ENCODE measurements at regions not wholly inside any gene's neighbourhood (a gene's known extent, or its start where the extent isn't known, plus 50 kb on each side); places are given as distances from the start of the nearest gene placed in this dataset.

DNA sequence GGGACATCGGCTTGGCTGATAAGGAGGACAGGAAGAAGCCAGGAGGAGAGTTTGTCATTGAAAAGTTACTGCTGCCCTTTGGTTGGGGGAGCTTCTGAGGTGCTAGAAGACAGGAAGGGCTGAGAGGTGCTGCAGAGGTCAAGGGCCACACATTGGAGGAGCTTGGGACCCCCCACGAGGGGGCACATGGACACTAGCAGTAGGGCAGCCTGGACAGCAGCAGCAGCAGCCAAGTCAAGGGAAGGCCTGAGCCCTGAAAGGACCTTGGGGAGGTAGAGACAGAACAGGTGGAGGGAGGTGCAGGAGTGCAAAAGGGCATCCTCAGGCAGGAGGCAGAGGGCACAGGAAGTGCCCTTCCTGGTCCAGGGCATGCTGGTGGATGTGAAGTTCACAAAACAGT lies 439.7 kb upstream of the IGFBP3 start:
- DNase-seq (ENCODE audit: low spot score) (no peak), ATAC-seq (no peak)
- no peaks in the 10 kb centered on the region for H3K36me3 Mint-ChIP-seq
- ChIA-PET POLR2A (no interaction called here), CTCF (no interaction called here)
- H3K4me3 Mint-ChIP-seq: no peak overlapping the region
- TF ChIP-seq FOXJ3 (CRISPR knock-in tag; IDR thresholded peaks at IDR 0.05; ENCODE audit: borderline replicate concordance) (no peak), ZNF416 (CRISPR knock-in tag; IDR thresholded peaks at IDR 0.05) (no peak), KAT7 (CRISPR knock-in tag; IDR thresholded peaks at IDR 0.05; ENCODE audit: borderline replicate concordance) (no peak), ZNF232 (CRISPR knock-in tag; IDR thresholded peaks at IDR 0.05) (no peak), ESRRA (CRISPR knock-in tag; IDR thresholded peaks at IDR 0.05; ENCODE audit: borderline replicate concordance) (no peak), CBFB (CRISPR knock-in tag; IDR thresholded peaks at IDR 0.05; ENCODE audit: low read depth) (no peak), TP53 (CRISPR knock-in tag; IDR thresholded peaks at IDR 0.05) (no peak), OVOL2 (CRISPR knock-in tag; IDR thresholded peaks at IDR 0.05; ENCODE audit: borderline replicate concordance) (no peak), HMGA2 (CRISPR knock-in tag; IDR thresholded peaks at IDR 0.05) (no peak), ZNF263 (CRISPR knock-in tag; IDR thresholded peaks at IDR 0.05; ENCODE audit: low read depth) (no peak)
- TF ChIP-seq, protein P1, sequence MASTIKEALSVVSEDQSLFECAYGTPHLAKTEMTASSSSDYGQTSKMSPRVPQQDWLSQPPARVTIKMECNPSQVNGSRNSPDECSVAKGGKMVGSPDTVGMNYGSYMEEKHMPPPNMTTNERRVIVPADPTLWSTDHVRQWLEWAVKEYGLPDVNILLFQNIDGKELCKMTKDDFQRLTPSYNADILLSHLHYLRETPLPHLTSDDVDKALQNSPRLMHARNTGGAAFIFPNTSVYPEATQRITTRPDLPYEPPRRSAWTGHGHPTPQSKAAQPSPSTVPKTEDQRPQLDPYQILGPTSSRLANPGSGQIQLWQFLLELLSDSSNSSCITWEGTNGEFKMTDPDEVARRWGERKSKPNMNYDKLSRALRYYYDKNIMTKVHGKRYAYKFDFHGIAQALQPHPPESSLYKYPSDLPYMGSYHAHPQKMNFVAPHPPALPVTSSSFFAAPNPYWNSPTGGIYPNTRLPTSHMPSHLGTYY (CRISPR knock-in tag; IDR thresholded peaks at IDR 0.05): no peak
- TF ChIP-seq, protein P2, sequence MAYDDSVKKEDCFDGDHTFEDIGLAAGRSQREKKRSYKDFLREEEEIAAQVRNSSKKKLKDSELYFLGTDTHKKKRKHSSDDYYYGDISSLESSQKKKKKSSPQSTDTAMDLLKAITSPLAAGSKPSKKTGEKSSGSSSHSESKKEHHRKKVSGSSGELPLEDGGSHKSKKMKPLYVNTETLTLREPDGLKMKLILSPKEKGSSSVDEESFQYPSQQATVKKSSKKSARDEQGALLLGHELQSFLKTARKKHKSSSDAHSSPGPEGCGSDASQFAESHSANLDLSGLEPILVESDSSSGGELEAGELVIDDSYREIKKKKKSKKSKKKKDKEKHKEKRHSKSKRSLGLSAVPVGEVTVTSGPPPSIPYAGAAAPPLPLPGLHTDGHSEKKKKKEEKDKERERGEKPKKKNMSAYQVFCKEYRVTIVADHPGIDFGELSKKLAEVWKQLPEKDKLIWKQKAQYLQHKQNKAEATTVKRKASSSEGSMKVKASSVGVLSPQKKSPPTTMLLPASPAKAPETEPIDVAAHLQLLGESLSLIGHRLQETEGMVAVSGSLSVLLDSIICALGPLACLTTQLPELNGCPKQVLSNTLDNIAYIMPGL (CRISPR knock-in tag; IDR thresholded peaks at IDR 0.05): no peak
- TF ChIP-seq, protein P3, sequence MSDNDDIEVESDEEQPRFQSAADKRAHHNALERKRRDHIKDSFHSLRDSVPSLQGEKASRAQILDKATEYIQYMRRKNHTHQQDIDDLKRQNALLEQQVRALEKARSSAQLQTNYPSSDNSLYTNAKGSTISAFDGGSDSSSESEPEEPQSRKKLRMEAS (CRISPR knock-in tag; IDR thresholded peaks at IDR 0.05): no peak
- no peaks in the 10 kb centered on the region for H3K27me3 Mint-ChIP-seq (ENCODE audit: low read depth)
- no peak overlapping the region for H3K27ac Mint-ChIP-seq
- H3K4me1 Mint-ChIP-seq: peaks cover 5% of the 10 kb centered on the region
- no peaks in the 10 kb centered on the region for H3K9me3 Mint-ChIP-seq

DNA sequence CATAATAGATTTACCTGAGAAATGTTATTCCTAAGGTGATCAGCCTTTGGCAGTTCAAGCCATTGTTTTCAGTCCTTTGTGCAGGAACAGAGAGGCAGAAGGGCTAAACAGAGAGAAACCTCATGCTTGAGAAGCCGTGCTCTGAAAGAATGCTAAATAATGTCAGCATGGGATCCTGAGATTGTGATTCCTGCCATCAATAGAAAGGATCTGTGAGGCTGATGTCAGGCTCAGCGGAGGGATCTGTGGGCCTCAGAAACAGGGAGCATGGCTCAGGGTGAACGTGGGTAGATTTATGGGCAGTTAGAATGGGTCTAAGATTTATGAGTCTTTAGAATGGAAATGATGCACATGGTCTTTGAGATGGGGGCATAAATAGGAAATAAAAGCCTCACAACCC lies 439.2 kb upstream of the IGFBP3 start:
- H3K4me3 Mint-ChIP-seq: no peak overlapping the region
- no peak overlapping the region for H3K27ac Mint-ChIP-seq
- H3K36me3 Mint-ChIP-seq: no peaks in the 10 kb centered on the region
- no peaks in the 10 kb centered on the region for H3K9me3 Mint-ChIP-seq
- ChIA-PET POLR2A (no interaction called here), CTCF (no interaction called here)
- ATAC-seq (no peak), DNase-seq (ENCODE audit: low spot score) (no peak)
- H3K27me3 Mint-ChIP-seq (ENCODE audit: low read depth): no peaks in the 10 kb centered on the region
- no peak for TF ChIP-seq FOXP1 (CRISPR knock-in tag; IDR thresholded peaks at IDR 0.05; ENCODE audit: borderline replicate concordance)
- H3K4me1 Mint-ChIP-seq: peaks cover 5% of the 10 kb centered on the region

DNA sequence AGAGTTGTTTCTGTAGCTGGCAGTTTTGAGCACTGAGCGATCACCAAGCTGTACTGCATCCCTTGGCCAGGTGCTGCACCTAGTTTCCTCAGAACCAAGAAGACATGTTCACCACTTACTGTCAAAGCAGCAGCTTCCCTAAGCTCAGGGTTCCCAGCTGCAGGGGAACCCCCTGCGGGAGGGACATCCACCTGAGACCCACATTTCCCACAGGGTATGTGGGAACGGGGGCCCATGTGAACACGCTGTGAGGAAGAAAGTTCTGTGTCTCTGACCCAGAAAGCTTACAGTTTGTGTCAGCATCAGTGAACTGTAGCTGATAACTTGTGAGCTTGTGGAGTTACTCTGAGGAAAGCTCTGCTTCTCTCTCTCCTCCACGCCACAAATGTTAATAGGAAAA lies 436.8 kb upstream of the IGFBP3 start:
- Mint-ChIP-seq H3K36me3 (no peaks in the 10 kb centered on the region), H3K27ac (no peak overlapping the region), H3K4me3 (no peak overlapping the region), H3K4me1 (peaks cover 5% of the 10 kb centered on the region), H3K9me3 (no peaks in the 10 kb centered on the region), H3K27me3 (ENCODE audit: low read depth) (no peaks in the 10 kb centered on the region)
- no peak for ATAC-seq
- TF ChIP-seq, protein P4, sequence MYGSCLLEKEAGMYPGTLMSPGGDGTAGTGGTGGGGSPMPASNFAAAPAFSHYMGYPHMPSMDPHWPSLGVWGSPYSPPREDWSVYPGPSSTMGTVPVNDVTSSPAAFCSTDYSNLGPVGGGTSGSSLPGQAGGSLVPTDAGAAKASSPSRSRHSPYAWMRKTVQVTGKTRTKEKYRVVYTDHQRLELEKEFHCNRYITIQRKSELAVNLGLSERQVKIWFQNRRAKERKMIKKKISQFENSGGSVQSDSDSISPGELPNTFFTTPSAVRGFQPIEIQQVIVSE (CRISPR knock-in tag; IDR thresholded peaks at IDR 0.05; ENCODE audit: borderline replicate concordance): no peak
- TF ChIP-seq, protein P5, sequence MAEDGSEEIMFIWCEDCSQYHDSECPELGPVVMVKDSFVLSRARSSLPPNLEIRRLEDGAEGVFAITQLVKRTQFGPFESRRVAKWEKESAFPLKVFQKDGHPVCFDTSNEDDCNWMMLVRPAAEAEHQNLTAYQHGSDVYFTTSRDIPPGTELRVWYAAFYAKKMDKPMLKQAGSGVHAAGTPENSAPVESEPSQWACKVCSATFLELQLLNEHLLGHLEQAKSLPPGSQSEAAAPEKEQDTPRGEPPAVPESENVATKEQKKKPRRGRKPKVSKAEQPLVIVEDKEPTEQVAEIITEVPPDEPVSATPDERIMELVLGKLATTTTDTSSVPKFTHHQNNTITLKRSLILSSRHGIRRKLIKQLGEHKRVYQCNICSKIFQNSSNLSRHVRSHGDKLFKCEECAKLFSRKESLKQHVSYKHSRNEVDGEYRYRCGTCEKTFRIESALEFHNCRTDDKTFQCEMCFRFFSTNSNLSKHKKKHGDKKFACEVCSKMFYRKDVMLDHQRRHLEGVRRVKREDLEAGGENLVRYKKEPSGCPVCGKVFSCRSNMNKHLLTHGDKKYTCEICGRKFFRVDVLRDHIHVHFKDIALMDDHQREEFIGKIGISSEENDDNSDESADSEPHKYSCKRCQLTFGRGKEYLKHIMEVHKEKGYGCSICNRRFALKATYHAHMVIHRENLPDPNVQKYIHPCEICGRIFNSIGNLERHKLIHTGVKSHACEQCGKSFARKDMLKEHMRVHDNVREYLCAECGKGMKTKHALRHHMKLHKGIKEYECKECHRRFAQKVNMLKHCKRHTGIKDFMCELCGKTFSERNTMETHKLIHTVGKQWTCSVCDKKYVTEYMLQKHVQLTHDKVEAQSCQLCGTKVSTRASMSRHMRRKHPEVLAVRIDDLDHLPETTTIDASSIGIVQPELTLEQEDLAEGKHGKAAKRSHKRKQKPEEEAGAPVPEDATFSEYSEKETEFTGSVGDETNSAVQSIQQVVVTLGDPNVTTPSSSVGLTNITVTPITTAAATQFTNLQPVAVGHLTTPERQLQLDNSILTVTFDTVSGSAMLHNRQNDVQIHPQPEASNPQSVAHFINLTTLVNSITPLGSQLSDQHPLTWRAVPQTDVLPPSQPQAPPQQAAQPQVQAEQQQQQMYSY (CRISPR knock-in tag; IDR thresholded peaks at IDR 0.05): no peak
- TF ChIP-seq RORB (CRISPR knock-in tag; IDR thresholded peaks at IDR 0.05) (no peak), ESRRA (CRISPR knock-in tag; IDR thresholded peaks at IDR 0.05; ENCODE audit: borderline replicate concordance) (no peak), ELF4 (CRISPR knock-in tag; IDR thresholded peaks at IDR 0.05; ENCODE audit: low read depth) (no peak), CREB1 (CRISPR knock-in tag; IDR thresholded peaks at IDR 0.05) (no peak), TCF7 (CRISPR knock-in tag; IDR thresholded peaks at IDR 0.05; ENCODE audit: low read depth) (no peak)
- TF ChIP-seq, protein P6, sequence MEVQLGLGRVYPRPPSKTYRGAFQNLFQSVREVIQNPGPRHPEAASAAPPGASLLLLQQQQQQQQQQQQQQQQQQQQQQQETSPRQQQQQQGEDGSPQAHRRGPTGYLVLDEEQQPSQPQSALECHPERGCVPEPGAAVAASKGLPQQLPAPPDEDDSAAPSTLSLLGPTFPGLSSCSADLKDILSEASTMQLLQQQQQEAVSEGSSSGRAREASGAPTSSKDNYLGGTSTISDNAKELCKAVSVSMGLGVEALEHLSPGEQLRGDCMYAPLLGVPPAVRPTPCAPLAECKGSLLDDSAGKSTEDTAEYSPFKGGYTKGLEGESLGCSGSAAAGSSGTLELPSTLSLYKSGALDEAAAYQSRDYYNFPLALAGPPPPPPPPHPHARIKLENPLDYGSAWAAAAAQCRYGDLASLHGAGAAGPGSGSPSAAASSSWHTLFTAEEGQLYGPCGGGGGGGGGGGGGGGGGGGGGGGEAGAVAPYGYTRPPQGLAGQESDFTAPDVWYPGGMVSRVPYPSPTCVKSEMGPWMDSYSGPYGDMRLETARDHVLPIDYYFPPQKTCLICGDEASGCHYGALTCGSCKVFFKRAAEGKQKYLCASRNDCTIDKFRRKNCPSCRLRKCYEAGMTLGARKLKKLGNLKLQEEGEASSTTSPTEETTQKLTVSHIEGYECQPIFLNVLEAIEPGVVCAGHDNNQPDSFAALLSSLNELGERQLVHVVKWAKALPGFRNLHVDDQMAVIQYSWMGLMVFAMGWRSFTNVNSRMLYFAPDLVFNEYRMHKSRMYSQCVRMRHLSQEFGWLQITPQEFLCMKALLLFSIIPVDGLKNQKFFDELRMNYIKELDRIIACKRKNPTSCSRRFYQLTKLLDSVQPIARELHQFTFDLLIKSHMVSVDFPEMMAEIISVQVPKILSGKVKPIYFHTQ (CRISPR knock-in tag; IDR thresholded peaks at IDR 0.05): no peak
- ChIA-PET CTCF (interaction anchor here (1.0 to 1.9 kb wide), 5 partner anchors 437 to 743 kb away, joined by 3 to 7 read pairs (median 6); partner anchors contain the start of gene IGFBP3), POLR2A (no interaction called here)
- no peak for DNase-seq (ENCODE audit: low spot score)
